HG02678 (cell line): ENCODE measurements at regions not wholly inside any gene's neighbourhood (a gene's known extent, or its start where the extent isn't known, plus 50 kb on each side); places are given as distances from the start of the nearest gene placed in this dataset.

Source experiments
- ATAC-seq: cut with Tn5 transposase; IDR thresholded peaks from one replicate; pipeline ENCODE4 v1.9.1; 2021; ENCODE audit warnings: mild to moderate bottlenecking, moderate library complexity; ENCODE audit not compliant: unreplicated experiment

DNA sequence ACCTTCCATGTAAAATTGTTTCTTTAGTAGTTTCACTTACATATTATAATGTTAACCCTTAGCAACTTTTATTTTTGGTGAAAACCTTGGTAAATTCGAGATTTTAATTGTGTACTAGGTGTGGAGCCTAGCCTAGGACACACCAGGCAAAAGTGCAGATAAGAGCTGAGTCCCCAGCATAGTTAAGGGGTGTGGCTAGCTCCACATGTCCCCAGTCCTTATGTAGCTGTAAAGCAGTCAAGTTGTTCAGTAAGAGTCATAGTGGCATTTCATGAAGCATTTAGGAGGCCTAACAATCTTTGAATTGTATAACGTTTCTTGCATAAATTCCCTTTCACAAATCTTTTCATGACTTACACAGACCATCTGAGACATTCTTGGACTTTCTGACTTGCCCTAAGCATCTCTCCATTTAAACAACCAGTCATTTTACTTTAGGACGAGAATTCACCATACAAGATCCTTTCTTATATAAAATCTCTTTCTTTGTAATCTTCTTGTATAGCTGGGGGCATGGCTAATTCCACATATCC is 53.8 kb upstream of the INHBA start:
- ATAC-seq, result no peak

DNA sequence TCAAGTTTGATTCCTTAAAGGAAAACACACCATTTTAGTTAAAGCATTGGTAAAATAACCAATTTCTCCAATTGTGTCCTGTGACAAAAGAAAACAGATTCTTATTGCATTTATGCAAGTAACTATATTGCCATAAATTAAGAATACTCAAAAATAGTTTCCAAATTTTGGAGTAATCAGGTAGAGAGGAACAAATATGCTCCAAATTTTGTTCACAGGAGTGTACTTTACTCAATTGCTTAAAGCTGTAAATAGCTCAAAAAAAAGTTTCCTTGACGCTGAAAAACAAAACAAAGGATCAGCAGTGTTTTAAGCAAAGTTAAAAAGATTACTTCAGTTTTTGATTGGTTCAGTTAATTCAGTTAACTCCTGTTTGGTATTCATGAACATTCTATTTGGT is 52.2 kb upstream of the INHBA start:
- ATAC-seq, result no peak

DNA sequence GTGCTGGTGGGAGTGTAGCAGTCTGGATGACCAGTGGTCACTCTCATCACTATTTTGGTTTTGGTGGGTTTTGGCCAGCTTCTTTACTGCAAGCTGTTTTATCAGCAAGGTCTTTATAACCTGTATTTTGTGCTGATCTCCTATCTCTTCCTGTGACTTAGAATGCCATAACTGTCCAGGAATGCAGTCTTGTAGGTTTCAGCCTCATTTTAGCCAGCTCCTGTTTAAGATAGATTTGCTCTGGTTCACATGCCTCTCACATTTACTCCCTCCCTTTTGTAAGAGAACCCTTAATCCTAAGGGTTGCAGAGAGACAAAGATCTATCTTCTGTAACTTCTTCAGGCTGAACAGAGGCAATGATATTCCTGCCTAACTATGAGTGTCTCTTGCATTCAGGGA is 51.2 kb upstream of the INHBA start:
- no peak for ATAC-seq
